PC-9 (cell line): ENCODE measurements at regions not wholly inside any gene's neighbourhood (a gene's known extent, or its start where the extent isn't known, plus 50 kb on each side); places are given as distances from the start of the nearest gene placed in this dataset.

Experiments used
- CTCF ChIP-seq: fragments of 200-600 bp; sonication (generic); conservative IDR thresholded peaks from 2 replicates; pipeline ENCODE4 v1.6.1; 2017; ENCODE audit warnings: mixed run types, antibody characterized with exemption, mild to moderate bottlenecking, moderate library complexity
- EZH2 ChIP-seq: fragments of 200-600 bp; sonication (generic); IDR thresholded peaks from 2 replicates; pipeline ENCODE4 v1.8.0; 2017; ENCODE audit warnings: antibody characterized with exemption, low read depth

- TF ChIP-seq CTCF = no peak
- no peak for TF ChIP-seq EZH2
Measured at GRCh38 chr7:106382929-106383328, 98.1 kb upstream of the NAMPT start.
